HL-60 (cell line): ENCODE measurements at regions not wholly inside any gene's neighbourhood (a gene's known extent, or its start where the extent isn't known, plus 50 kb on each side); places are given as distances from the start of the nearest gene placed in this dataset.
A peak's percentile ranks its signal among the peaks of the same experiment; 100 is the strongest.

Experiments
- DNase-seq, 2 experiments: peaks; one replicate each; pipeline ENCODE4 v3.0.0-alpha.2; 2010 to 2020; ENCODE audit warnings: low read depth in 1 of 2, low spot score in 1 of 2
- H3K27ac ChIP-seq: fragments of 250-450 bp; sonication (Bioruptor Pico); replicated peaks from 2 replicates; pipeline ENCODE4 v1.5.1; 2020; ENCODE audit warnings: mild to moderate bottlenecking, moderate library complexity
- H3K27me3 ChIP-seq: fragments of 250-450 bp; sonication (Bioruptor Pico); 2 replicates; pipeline ENCODE4 v1.5.1; 2021; ENCODE audit warnings: mild to moderate bottlenecking, moderate library complexity; ENCODE audit not compliant: insufficient read depth, poor library complexity, severe bottlenecking
- H3K4me3 ChIP-seq: replicated peaks from 2 replicates; pipeline ENCODE4 v1.5.1; 2011; ENCODE audit warnings: mild to moderate bottlenecking, control low read depth, low read length; ENCODE audit not compliant: insufficient read depth
- GABPA ChIP-seq: IDR thresholded peaks from 2 replicates; pipeline ENCODE4 v1.6.1; 2012; ENCODE audit warnings: low read depth
- POLR2AphosphoS5 ChIP-seq: IDR thresholded peaks from 2 replicates; pipeline ENCODE4 v1.6.1; 2012; ENCODE audit warnings: low read depth
- SPI1 ChIP-seq: IDR thresholded peaks from 2 replicates; pipeline ENCODE4 v1.6.1; 2012; ENCODE audit warnings: low read depth, mild to moderate bottlenecking, borderline replicate concordance
- TF ChIP-seq, protein P1 (sequence below): IDR thresholded peaks from 2 replicates; pipeline ENCODE4 v1.6.1; 2012; ENCODE audit warnings: low read depth; ENCODE audit not compliant: insufficient replicate concordance
- TF ChIP-seq, protein P2 (sequence below): IDR thresholded peaks from one replicate; pipeline ENCODE4 v1.5.1; 2011; ENCODE audit warnings: low read length, control low read depth, inconsistent platforms; ENCODE audit not compliant: insufficient read depth

DNA sequence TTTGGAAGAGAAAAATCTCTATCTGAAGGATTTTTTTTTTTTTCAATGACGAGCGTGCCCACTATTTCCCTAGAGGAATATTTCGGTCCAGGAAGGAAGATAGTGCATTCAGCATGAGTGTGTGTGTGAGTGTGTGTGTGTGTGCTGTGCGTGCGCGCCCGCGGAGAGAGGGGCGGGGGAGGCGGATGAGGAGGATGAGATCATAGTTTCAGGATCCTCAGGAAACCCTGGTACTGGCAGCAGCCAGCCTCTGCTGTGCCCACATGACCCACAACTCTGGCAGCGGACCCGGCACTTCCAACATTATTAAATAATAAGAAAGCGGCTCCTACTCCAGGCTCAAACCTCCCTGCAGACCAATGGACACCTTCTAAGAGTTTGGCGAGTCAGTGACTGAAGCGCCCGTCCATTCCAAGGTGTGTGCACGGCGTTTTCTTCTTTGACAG, 217.0 kb upstream of the DTNA start:
- DNase-seq: peak in 1 of 2 experiments; percentile 86
- Histone ChIP-seq H3K4me3 (peak overlapping the region; percentile 71), H3K27me3 (peaks cover 36% of the 10 kb centered on the region), H3K27ac (no peak overlapping the region)
- TF ChIP-seq GABPA (no peak), SPI1 (no peak), POLR2AphosphoS5 (no peak)
- TF ChIP-seq, protein P1, sequence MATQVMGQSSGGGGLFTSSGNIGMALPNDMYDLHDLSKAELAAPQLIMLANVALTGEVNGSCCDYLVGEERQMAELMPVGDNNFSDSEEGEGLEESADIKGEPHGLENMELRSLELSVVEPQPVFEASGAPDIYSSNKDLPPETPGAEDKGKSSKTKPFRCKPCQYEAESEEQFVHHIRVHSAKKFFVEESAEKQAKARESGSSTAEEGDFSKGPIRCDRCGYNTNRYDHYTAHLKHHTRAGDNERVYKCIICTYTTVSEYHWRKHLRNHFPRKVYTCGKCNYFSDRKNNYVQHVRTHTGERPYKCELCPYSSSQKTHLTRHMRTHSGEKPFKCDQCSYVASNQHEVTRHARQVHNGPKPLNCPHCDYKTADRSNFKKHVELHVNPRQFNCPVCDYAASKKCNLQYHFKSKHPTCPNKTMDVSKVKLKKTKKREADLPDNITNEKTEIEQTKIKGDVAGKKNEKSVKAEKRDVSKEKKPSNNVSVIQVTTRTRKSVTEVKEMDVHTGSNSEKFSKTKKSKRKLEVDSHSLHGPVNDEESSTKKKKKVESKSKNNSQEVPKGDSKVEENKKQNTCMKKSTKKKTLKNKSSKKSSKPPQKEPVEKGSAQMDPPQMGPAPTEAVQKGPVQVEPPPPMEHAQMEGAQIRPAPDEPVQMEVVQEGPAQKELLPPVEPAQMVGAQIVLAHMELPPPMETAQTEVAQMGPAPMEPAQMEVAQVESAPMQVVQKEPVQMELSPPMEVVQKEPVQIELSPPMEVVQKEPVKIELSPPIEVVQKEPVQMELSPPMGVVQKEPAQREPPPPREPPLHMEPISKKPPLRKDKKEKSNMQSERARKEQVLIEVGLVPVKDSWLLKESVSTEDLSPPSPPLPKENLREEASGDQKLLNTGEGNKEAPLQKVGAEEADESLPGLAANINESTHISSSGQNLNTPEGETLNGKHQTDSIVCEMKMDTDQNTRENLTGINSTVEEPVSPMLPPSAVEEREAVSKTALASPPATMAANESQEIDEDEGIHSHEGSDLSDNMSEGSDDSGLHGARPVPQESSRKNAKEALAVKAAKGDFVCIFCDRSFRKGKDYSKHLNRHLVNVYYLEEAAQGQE: no peak
- TF ChIP-seq, protein P2, sequence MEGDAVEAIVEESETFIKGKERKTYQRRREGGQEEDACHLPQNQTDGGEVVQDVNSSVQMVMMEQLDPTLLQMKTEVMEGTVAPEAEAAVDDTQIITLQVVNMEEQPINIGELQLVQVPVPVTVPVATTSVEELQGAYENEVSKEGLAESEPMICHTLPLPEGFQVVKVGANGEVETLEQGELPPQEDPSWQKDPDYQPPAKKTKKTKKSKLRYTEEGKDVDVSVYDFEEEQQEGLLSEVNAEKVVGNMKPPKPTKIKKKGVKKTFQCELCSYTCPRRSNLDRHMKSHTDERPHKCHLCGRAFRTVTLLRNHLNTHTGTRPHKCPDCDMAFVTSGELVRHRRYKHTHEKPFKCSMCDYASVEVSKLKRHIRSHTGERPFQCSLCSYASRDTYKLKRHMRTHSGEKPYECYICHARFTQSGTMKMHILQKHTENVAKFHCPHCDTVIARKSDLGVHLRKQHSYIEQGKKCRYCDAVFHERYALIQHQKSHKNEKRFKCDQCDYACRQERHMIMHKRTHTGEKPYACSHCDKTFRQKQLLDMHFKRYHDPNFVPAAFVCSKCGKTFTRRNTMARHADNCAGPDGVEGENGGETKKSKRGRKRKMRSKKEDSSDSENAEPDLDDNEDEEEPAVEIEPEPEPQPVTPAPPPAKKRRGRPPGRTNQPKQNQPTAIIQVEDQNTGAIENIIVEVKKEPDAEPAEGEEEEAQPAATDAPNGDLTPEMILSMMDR: no peak

DNA sequence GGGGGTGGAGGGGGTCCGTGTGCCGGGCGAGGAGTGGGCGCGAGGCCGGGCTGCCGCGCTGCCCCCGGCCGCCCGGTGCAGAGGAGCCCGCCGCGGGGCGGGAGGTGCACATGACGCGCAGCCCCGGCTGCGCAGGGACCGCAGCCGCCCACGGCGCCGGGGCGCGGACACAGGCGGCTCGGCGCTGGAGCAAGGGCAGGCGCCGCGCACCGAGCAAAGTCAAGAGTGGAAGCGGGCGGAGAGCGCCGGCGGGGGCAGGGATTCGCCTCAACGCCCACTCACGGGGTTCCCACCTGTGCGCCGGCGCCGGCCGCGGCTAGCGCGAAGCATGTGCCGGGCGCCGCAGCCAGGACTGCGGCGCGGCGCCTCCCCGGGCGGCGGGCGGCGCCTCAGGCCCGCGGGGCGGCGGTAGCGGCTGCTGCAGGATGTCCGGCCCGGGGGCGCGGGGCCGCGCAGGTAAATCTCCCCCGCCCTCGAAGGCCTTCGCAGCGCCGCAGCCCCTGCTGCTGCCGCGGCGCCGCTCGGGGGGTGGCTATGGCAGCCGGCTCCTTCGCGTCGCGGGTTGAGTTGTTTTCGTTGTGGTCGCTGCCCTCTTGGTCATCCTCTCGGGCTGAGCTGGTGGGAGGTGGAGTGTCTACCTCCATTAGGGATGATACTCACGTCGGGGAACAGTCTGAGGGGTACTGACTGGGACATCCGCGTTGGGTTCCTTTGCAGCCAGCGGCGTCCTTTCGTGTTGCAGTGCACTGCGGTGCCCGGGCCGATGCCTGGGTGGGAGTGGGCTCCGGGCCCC, 216.3 kb upstream of the DTNA start:
- Histone ChIP-seq H3K4me3 (peak overlapping the region; percentile 71), H3K27me3 (peaks cover 36% of the 10 kb centered on the region), H3K27ac (no peak overlapping the region)
- TF ChIP-seq, protein P1: no peak
- TF ChIP-seq POLR2AphosphoS5: no peak
- TF ChIP-seq GABPA: no peak
- TF ChIP-seq, protein P2: no peak
- no peak for DNase-seq

DNA sequence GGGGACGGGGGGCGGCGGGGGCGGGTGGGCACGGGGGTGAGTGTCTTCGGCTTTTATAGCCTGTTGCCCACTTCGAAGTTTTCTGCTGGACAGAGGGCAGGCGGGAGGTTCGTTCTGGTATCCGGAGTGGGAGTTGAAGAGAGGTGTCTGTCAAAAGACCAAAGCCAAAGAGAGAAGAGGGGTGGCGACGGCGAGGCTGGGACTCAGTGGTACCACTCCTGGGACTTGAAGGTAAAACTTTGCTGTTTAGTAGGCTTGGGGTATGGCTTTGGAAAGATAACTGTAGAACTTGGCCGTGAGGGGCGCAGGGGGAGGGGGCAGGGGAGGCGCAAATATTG, 215.8 kb upstream of the DTNA start:
- peaks cover 36% of the 10 kb centered on the region for H3K27me3 ChIP-seq
- H3K4me3 ChIP-seq: peak overlapping the region; percentile 71
- no peak for TF ChIP-seq GABPA
- TF ChIP-seq, protein P1: no peak
- TF ChIP-seq POLR2AphosphoS5: no peak
- TF ChIP-seq SPI1: no peak
- TF ChIP-seq, protein P2: no peak
- DNase-seq: no peak
- no peak overlapping the region for H3K27ac ChIP-seq
